T-helper 2 cell (primary cell): ENCODE measurements at regions not wholly inside any gene's neighbourhood (a gene's known extent, or its start where the extent isn't known, plus 50 kb on each side); places are given as distances from the start of the nearest gene placed in this dataset.
"Not testable (repeated sequence)": the region's sequence is repeated elsewhere in the genome, so short reads cannot be mapped to it uniquely, and the experiment has no call there.

Experiments
- DNase-seq, 5 experiments: peaks; one replicate each; pipeline versions ENCODE4 v3.0.0 to v3.0.0-alpha.2; 2012 to 2022

GRCh38 chr5:60041996-60042664 is 148.6 kb upstream of the PDE4D start:
- DNase-seq, result not testable (repeated sequence)

GRCh38 chr5:60041508-60041907 is 148.0 kb upstream of the PDE4D start:
- not testable (repeated sequence) for DNase-seq

GRCh38 chr5:60036192-60036938 is 142.8 kb upstream of the PDE4D start:
- DNase-seq, result no peak

GRCh38 chr5:60026161-60026560 is 132.6 kb upstream of the PDE4D start:
- no peak for DNase-seq

GRCh38 chr5:60024104-60024503 is 130.6 kb upstream of the PDE4D start:
- DNase-seq, result no peak

- no peak for DNase-seq
Observed at GRCh38 chr5:60023255-60023654, 129.7 kb upstream of the PDE4D start.

GRCh38 chr5:60020457-60020856 is 126.9 kb upstream of the PDE4D start:
- no peak for DNase-seq

GRCh38 chr5:60018960-60019359 is 125.4 kb upstream of the PDE4D start:
- not testable (repeated sequence) for DNase-seq

- no peak for DNase-seq
Observed at GRCh38 chr5:60018091-60018490, 124.6 kb upstream of the PDE4D start.

- DNase-seq, result no peak
Observed at GRCh38 chr5:60014331-60014730, 120.8 kb upstream of the PDE4D start.

- no peak for DNase-seq
Observed at GRCh38 chr5:60010853-60011252, 117.3 kb upstream of the PDE4D start.

- DNase-seq, result no peak
Observed at GRCh38 chr5:60010328-60010727, 116.8 kb upstream of the PDE4D start.

GRCh38 chr5:60007729-60008128 is 114.2 kb upstream of the PDE4D start:
- no peak for DNase-seq

GRCh38 chr5:59999056-59999455 is 105.5 kb upstream of the PDE4D start:
- DNase-seq, result no peak

- DNase-seq, result no peak
Observed at GRCh38 chr5:59992206-59992605, 98.7 kb upstream of the PDE4D start.

- DNase-seq, result peak in 1 of 5 experiments; percentile 7
Observed at GRCh38 chr5:59988396-59988795, 94.9 kb upstream of the PDE4D start.

GRCh38 chr5:59976342-59976741 is 82.8 kb upstream of the PDE4D start:
- DNase-seq, result no peak

- no peak for DNase-seq
Observed at GRCh38 chr5:59972043-59972442, 78.5 kb upstream of the PDE4D start.

- DNase-seq, result no peak
Observed at GRCh38 chr5:59959330-59959729, 65.8 kb upstream of the PDE4D start.

- no peak for DNase-seq
Observed at GRCh38 chr5:59956130-59956783, 62.7 kb upstream of the PDE4D start.

GRCh38 chr5:59955241-59955640 is 61.7 kb upstream of the PDE4D start:
- no peak for DNase-seq

GRCh38 chr5:59943452-59944113 is 50.1 kb upstream of the PDE4D start:
- DNase-seq, result no peak
